SH-SY5Y (cell line): ENCODE measurements at regions not wholly inside any gene's neighbourhood (a gene's known extent, or its start where the extent isn't known, plus 50 kb on each side); places are given as distances from the start of the nearest gene placed in this dataset.

Experiments used
- GATA2 ChIP-seq: IDR thresholded peaks from 2 replicates; pipeline ENCODE4 v1.6.1; 2011; ENCODE audit warnings: mild to moderate bottlenecking, low read depth, low read length
- GATA3 ChIP-seq: IDR thresholded peaks from 2 replicates; pipeline ENCODE4 v1.6.1; 2011; ENCODE audit warnings: low read depth, mild to moderate bottlenecking, low read length, moderate library complexity

DNA sequence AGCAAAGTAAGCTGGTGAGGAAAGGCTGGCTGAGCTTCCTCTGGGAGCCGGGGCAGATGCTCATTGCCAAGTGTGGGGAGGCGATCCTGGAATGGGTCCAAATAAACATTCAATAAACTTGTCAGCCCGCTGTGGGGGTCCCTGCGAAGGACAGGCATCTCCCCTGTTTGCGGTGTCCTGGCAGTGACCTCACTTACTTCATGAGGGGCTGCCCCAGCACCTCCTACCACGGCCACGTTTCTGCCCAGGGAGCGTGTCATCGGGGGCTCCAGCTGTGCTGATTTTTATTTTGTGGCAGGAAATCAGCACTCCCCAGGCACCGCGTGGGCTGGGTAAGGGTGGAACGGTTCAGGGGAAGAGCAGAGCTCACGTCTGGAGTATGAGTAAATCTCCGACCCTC, 493.9 kb upstream of the B3GAT1 start:
- TF ChIP-seq GATA2, result no peak
- no peak for TF ChIP-seq GATA3
